Vagina (tissue), 2 donors: ENCODE measurements at regions not wholly inside any gene's neighbourhood (a gene's known extent, or its start where the extent isn't known, plus 50 kb on each side); places are given as distances from the start of the nearest gene placed in this dataset.

ENCODE experiments used
- POLR2A ChIP-seq, 2 donors: fragments of 450-650 bp; IDR thresholded peaks; one replicate each; pipeline ENCODE4 v1.6.1; 2017; ENCODE audit warnings: antibody characterized with exemption in 2 of 2, mild to moderate bottlenecking in 2 of 2, moderate library complexity in 2 of 2
- POLR2AphosphoS5 ChIP-seq, 2 donors: sonication (generic); formaldehyde crosslinking; IDR thresholded peaks; one replicate each; pipeline ENCODE4 v1.9.0; 2017; ENCODE audit warnings: antibody characterized with exemption in 2 of 2, mild to moderate bottlenecking in 2 of 2, low read depth in 1 of 2; ENCODE audit not compliant: insufficient read depth in 1 of 2
- TF ChIP-seq, protein P1 (sequence below), 3 experiments: fragments of 450-650 bp in 2 of 3; fragments of 200-600 bp in 1 of 3; sonication (generic) in 1 of 3; IDR thresholded peaks; one replicate each; pipeline ENCODE4 v1.5.1; 2017 to 2019; ENCODE audit warnings: antibody characterized with exemption in 3 of 3, mild to moderate bottlenecking in 2 of 3, moderate library complexity in 2 of 3

DNA sequence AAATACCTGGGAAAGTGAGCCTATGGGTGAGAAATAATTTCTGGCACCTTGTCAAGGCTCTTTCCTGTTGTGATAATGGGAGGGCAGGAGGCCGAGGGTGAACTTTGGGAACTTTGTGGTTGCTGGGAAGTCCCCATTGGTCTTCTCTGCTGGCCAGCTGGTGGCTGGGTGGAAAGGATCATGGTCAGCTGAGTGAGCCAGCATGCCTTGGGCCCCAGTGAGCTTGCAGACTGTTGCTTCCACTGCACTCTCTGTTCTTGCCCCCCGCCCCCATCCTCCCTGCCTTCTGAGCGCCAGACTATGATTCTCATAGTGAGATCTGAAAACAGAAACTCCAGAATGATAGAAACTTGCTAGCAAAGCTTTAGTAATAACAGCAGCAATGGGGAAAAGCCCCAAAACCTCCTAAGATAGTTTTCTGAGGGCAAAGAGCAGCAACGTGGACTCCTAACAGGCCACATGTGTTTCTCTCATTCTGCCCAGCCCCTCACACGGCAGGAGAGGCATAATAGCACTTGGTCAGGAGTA lies 139.2 kb upstream of the SMARCA2 start:
- TF ChIP-seq, protein P1, sequence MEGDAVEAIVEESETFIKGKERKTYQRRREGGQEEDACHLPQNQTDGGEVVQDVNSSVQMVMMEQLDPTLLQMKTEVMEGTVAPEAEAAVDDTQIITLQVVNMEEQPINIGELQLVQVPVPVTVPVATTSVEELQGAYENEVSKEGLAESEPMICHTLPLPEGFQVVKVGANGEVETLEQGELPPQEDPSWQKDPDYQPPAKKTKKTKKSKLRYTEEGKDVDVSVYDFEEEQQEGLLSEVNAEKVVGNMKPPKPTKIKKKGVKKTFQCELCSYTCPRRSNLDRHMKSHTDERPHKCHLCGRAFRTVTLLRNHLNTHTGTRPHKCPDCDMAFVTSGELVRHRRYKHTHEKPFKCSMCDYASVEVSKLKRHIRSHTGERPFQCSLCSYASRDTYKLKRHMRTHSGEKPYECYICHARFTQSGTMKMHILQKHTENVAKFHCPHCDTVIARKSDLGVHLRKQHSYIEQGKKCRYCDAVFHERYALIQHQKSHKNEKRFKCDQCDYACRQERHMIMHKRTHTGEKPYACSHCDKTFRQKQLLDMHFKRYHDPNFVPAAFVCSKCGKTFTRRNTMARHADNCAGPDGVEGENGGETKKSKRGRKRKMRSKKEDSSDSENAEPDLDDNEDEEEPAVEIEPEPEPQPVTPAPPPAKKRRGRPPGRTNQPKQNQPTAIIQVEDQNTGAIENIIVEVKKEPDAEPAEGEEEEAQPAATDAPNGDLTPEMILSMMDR (IDR thresholded peaks at IDR 0.05) = no peak
- TF ChIP-seq POLR2AphosphoS5 (IDR thresholded peaks at IDR 0.05; ENCODE audit: insufficient read depth in 1 of 2, low read depth in 1 of 2) = no peak
- TF ChIP-seq POLR2A (IDR thresholded peaks at IDR 0.05) = no peak
